ENCODE measurements at regions not wholly inside any gene's neighbourhood (a gene's known extent, or its start where the extent isn't known, plus 50 kb on each side); places are given as distances from the start of the nearest gene placed in this dataset.
"Not testable (repeated sequence)": the region's sequence is repeated elsewhere in the genome, so short reads cannot be mapped to it uniquely, and the experiment has no call there.

GRCh38 chr1:244328476-244328875 is 123.2 kb downstream of the ADSS2 start:
- H3K27ac Mint-ChIP-seq (ENCODE audit: unreplicated experiment): no peak overlapping the region
- no peak for TF ChIP-seq CTCF (IDR thresholded peaks at IDR 0.05; ENCODE audit: insufficient read depth in 1 of 2, low read depth in 1 of 2, low read length in 1 of 2, severe bottlenecking in 1 of 2, unreplicated experiment in 1 of 2)
- Histone ChIP-seq H3K4me3 (ENCODE audit: low read depth, low read length) (no peak overlapping the region), H3K36me3 (ENCODE audit: control insufficient read depth, insufficient read depth, low read length) (no peaks in the 10 kb centered on the region), H3K27me3 (replicated peaks; ENCODE audit: control insufficient read depth, insufficient read depth, low read length) (no peaks in the 10 kb centered on the region), H3K9me3 (no peaks in the 10 kb centered on the region), H3K4me1 (peaks cover 34% of the 10 kb centered on the region)
- DNase-seq: no peak
- POLR2A ChIA-PET: no interaction called here
- CTCF ChIA-PET: no interaction called here
- intact Hi-C loops (cut with micrococcal nuclease; ENCODE audit: unreplicated experiment): loop anchor here (5.0 kb wide), 1 partner anchor 34 kb away; no protein-coding TSS in a partner anchor
- H3K36me3 Mint-ChIP-seq (ENCODE audit: insufficient read depth, unreplicated experiment): no peaks in the 10 kb centered on the region
- no TSS peak for BruUV-seq (replicated peaks)
- peaks cover 3% of the 10 kb centered on the region for H3K27me3 Mint-ChIP-seq (ENCODE audit: insufficient read depth, unreplicated experiment)
- H3K4me1 Mint-ChIP-seq (ENCODE audit: low read depth, unreplicated experiment): peaks cover 27% of the 10 kb centered on the region
- no peak overlapping the region for H3K4me3 Mint-ChIP-seq (ENCODE audit: unreplicated experiment)
- no peaks in the 10 kb centered on the region for H3K9me3 Mint-ChIP-seq (ENCODE audit: unreplicated experiment)

- intact Hi-C loops (cut with micrococcal nuclease; ENCODE audit: unreplicated experiment): loop anchor here (5.0 kb wide), 1 partner anchor 33 kb away; no protein-coding TSS in a partner anchor
- H3K4me3 ChIP-seq (ENCODE audit: low read depth, low read length): no peak overlapping the region
- Mint-ChIP-seq H3K4me3 (ENCODE audit: unreplicated experiment) (no peak overlapping the region), H3K27me3 (ENCODE audit: insufficient read depth, unreplicated experiment) (peaks cover 3% of the 10 kb centered on the region), H3K9me3 (ENCODE audit: unreplicated experiment) (no peaks in the 10 kb centered on the region), H3K36me3 (ENCODE audit: insufficient read depth, unreplicated experiment) (no peaks in the 10 kb centered on the region), H3K27ac (ENCODE audit: unreplicated experiment) (no peak overlapping the region), H3K4me1 (ENCODE audit: low read depth, unreplicated experiment) (peaks cover 27% of the 10 kb centered on the region)
- DNase-seq: no peak
- no peaks in the 10 kb centered on the region for H3K27me3 ChIP-seq (replicated peaks; ENCODE audit: control insufficient read depth, insufficient read depth, low read length)
- TF ChIP-seq CTCF (IDR thresholded peaks at IDR 0.05; ENCODE audit: insufficient read depth in 1 of 2, low read depth in 1 of 2, low read length in 1 of 2, severe bottlenecking in 1 of 2, unreplicated experiment in 1 of 2): no peak
- no TSS peak for BruUV-seq (replicated peaks)
- H3K4me1 ChIP-seq: peaks cover 28% of the 10 kb centered on the region
- ChIA-PET POLR2A (no interaction called here), CTCF (no interaction called here)
- H3K36me3 ChIP-seq (ENCODE audit: control insufficient read depth, insufficient read depth, low read length): no peaks in the 10 kb centered on the region
- no peaks in the 10 kb centered on the region for H3K9me3 ChIP-seq
Measured at GRCh38 chr1:244329591-244330317, 122.0 kb downstream of the ADSS2 start.

DNA sequence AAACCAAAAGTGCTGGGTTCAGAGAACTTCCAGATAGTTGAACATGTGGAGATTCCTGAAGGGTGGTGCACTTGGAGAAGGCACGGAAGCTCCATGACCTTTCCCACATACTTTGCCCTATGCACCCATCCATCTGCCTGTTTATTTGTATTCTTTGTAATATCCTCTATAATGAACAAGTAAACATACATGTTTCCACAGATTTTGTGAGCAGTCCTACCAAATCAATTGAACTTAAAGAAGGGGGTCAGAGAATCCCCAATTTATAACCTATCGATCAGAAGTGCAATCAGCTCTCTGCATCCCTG is 121.4 kb downstream of the ADSS2 start:
- Histone ChIP-seq H3K4me1 (peaks cover 28% of the 10 kb centered on the region), H3K4me3 (ENCODE audit: low read depth, low read length) (no peak overlapping the region), H3K36me3 (ENCODE audit: control insufficient read depth, insufficient read depth, low read length) (no peaks in the 10 kb centered on the region), H3K27me3 (replicated peaks; ENCODE audit: control insufficient read depth, insufficient read depth, low read length) (no peaks in the 10 kb centered on the region), H3K9me3 (no peaks in the 10 kb centered on the region)
- TF ChIP-seq CTCF (IDR thresholded peaks at IDR 0.05; ENCODE audit: insufficient read depth in 1 of 2, low read depth in 1 of 2, low read length in 1 of 2, severe bottlenecking in 1 of 2, unreplicated experiment in 1 of 2): no peak
- Mint-ChIP-seq H3K4me1 (ENCODE audit: low read depth, unreplicated experiment) (peaks cover 27% of the 10 kb centered on the region), H3K4me3 (ENCODE audit: unreplicated experiment) (no peak overlapping the region), H3K27ac (ENCODE audit: unreplicated experiment) (no peak overlapping the region), H3K27me3 (ENCODE audit: insufficient read depth, unreplicated experiment) (peaks cover 3% of the 10 kb centered on the region), H3K36me3 (ENCODE audit: insufficient read depth, unreplicated experiment) (no peaks in the 10 kb centered on the region), H3K9me3 (ENCODE audit: unreplicated experiment) (no peaks in the 10 kb centered on the region)
- BruUV-seq (replicated peaks): no TSS peak
- intact Hi-C loops (cut with micrococcal nuclease; ENCODE audit: unreplicated experiment): no loop called here
- no peak for DNase-seq
- ChIA-PET POLR2A (no interaction called here), CTCF (no interaction called here)

GRCh38 chr1:244332761-244333160 is 118.9 kb downstream of the ADSS2 start:
- POLR2A ChIA-PET; CTCF ChIA-PET; H3K27ac Mint-ChIP-seq (ENCODE audit: unreplicated experiment): not testable (repeated sequence)

GRCh38 chr1:244334315-244334714 is 117.4 kb downstream of the ADSS2 start:
- H3K4me3 Mint-ChIP-seq (ENCODE audit: unreplicated experiment); H3K36me3 Mint-ChIP-seq (ENCODE audit: insufficient read depth, unreplicated experiment); intact Hi-C loops (cut with micrococcal nuclease; ENCODE audit: unreplicated experiment); BruUV-seq (replicated peaks); H3K27ac Mint-ChIP-seq (ENCODE audit: unreplicated experiment); H3K4me1 Mint-ChIP-seq (ENCODE audit: low read depth, unreplicated experiment); H3K27me3 Mint-ChIP-seq (ENCODE audit: insufficient read depth, unreplicated experiment); H3K9me3 ChIP-seq; H3K36me3 ChIP-seq (ENCODE audit: control insufficient read depth, insufficient read depth, low read length); H3K4me3 ChIP-seq (ENCODE audit: low read depth, low read length); POLR2A ChIA-PET; H3K9me3 Mint-ChIP-seq (ENCODE audit: unreplicated experiment); H3K27me3 ChIP-seq (replicated peaks; ENCODE audit: control insufficient read depth, insufficient read depth, low read length); DNase-seq; CTCF ChIA-PET: not testable (repeated sequence)
- peaks cover 17% of the 10 kb centered on the region for H3K4me1 ChIP-seq

More at GRCh38 chr1:244332761-244333160, 118.9 kb downstream of the ADSS2 start:
- H3K4me1 Mint-ChIP-seq (ENCODE audit: low read depth, unreplicated experiment); H3K36me3 Mint-ChIP-seq (ENCODE audit: insufficient read depth, unreplicated experiment); intact Hi-C loops (cut with micrococcal nuclease; ENCODE audit: unreplicated experiment); H3K27me3 Mint-ChIP-seq (ENCODE audit: insufficient read depth, unreplicated experiment); H3K4me3 ChIP-seq (ENCODE audit: low read depth, low read length); H3K9me3 ChIP-seq; H3K36me3 ChIP-seq (ENCODE audit: control insufficient read depth, insufficient read depth, low read length); BruUV-seq (replicated peaks); H3K4me3 Mint-ChIP-seq (ENCODE audit: unreplicated experiment); H3K27me3 ChIP-seq (replicated peaks; ENCODE audit: control insufficient read depth, insufficient read depth, low read length); H3K9me3 Mint-ChIP-seq (ENCODE audit: unreplicated experiment); DNase-seq: not testable (repeated sequence)
- peaks cover 18% of the 10 kb centered on the region for H3K4me1 ChIP-seq

Measured in Caco-2 (cell line).